H1 (cell line): ENCODE measurements at regions not wholly inside any gene's neighbourhood (a gene's known extent, or its start where the extent isn't known, plus 50 kb on each side); places are given as distances from the start of the nearest gene placed in this dataset.

Experiments used
- CHD1 ChIP-seq: IDR thresholded peaks from 2 replicates; pipeline ENCODE4 v1.6.1; 2012; ENCODE audit warnings: low read depth, low read length, improper control_type of control experiment
- CHD7 ChIP-seq: fragments of 300-600 bp; sonication (generic); IDR thresholded peaks from 2 replicates; pipeline ENCODE4 v1.7.1; 2012; ENCODE audit warnings: low read length, moderate library complexity, mild to moderate bottlenecking, inconsistent platforms; ENCODE audit not compliant: insufficient replicate concordance
- HDAC2 ChIP-seq, 2 experiments: fragments of 300-600 bp in 1 of 2; sonication (generic) in 1 of 2; IDR thresholded peaks; 2 replicates each; pipeline ENCODE4 v1.6.1; 2011 to 2012; ENCODE audit warnings: low read depth in 2 of 2, low read length in 2 of 2, mild to moderate bottlenecking in 2 of 2, moderate library complexity in 2 of 2, borderline replicate concordance in 1 of 2, inconsistent platforms in 1 of 2
- JUND ChIP-seq: IDR thresholded peaks from 2 replicates; pipeline ENCODE4 v1.6.1; 2011; ENCODE audit warnings: mild to moderate bottlenecking, improper control_type of control experiment, low read length
- YY1 ChIP-seq: IDR thresholded peaks from 2 replicates; pipeline ENCODE4 v1.6.1; 2011; ENCODE audit warnings: low read depth, mild to moderate bottlenecking, low read length

- peak; percentile 82 for TF ChIP-seq CHD7
- TF ChIP-seq JUND: no peak
- 0 out of 4 replicates have a peak, but pooled peaks of 1 of the 2 experiments have one; percentile 50 for TF ChIP-seq HDAC2 (IDR thresholded peaks at IDR 0.05; ENCODE audit: borderline replicate concordance in 1 of 2, low read depth in 2 of 2, low read length in 2 of 2)
- TF ChIP-seq YY1: no peak
- no peak for TF ChIP-seq CHD1
Observed at GRCh38 chr16:63978240-63978639, 1143.6 kb downstream of the CDH11 start (continued).
